HFFc6 (cell line): ENCODE measurements at regions not wholly inside any gene's neighbourhood (a gene's known extent, or its start where the extent isn't known, plus 50 kb on each side); places are given as distances from the start of the nearest gene placed in this dataset.
A peak's percentile ranks its signal among the peaks of the same experiment; 100 is the strongest.

Experiments used
- DNase-seq: peaks from one replicate; pipeline ENCODE4 v3.0.0-alpha.2; 2018
- H3K27ac Mint-ChIP-seq: 2 replicates; pipeline ENCODE4 v1.8.0; 2020; ENCODE audit warnings: mild to moderate bottlenecking, mixed read lengths
- H3K27me3 Mint-ChIP-seq: 2 replicates; pipeline ENCODE4 v1.8.0; 2021; ENCODE audit warnings: mild to moderate bottlenecking, moderate library complexity, mixed read lengths; ENCODE audit not compliant: insufficient read depth
- H3K36me3 Mint-ChIP-seq: 2 replicates; pipeline ENCODE4 v1.8.0; 2021; ENCODE audit warnings: low read depth, mixed read lengths
- H3K4me1 Mint-ChIP-seq: 2 replicates; pipeline ENCODE4 v1.8.0; 2020; ENCODE audit warnings: low read depth, mixed read lengths
- H3K4me3 Mint-ChIP-seq: 2 replicates; pipeline ENCODE4 v1.8.0; 2020; ENCODE audit warnings: mild to moderate bottlenecking, moderate library complexity, mixed read lengths
- H3K9me3 Mint-ChIP-seq: 2 replicates; pipeline ENCODE4 v1.8.0; 2020; ENCODE audit warnings: mild to moderate bottlenecking, mixed read lengths
- TF ChIP-seq, protein P1 (sequence below): fragments of 200-600 bp; sonication (generic); IDR thresholded peaks from 2 replicates; pipeline ENCODE4 v1.5.0; 2021; ENCODE audit warnings: antibody characterized with exemption, mild to moderate bottlenecking

DNA sequence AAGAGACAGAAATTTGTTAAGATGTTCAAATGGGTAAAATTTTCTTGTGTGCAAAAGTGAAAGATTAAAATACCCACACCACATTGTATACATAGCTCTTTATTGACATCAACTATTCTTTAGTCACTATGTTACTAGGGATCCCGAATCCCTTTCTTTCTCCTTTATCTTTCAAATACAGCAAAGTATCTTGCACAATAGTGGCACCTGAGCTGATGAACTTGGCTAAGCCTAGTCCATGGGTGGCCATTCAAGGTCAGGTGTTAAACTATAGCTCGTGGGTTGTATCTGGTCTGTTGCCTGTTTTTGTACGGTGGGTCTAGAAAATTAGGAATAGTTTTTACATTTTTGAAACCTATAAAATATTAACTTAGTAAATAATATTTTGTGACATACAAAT is 210.9 kb downstream of the SLITRK6 start:
- Mint-ChIP-seq H3K4me3 (no peak overlapping the region), H3K27ac (no peak overlapping the region), H3K27me3 (peaks cover 3% of the 10 kb centered on the region), H3K9me3 (peaks cover 11% of the 10 kb centered on the region), H3K4me1 (peaks cover 28% of the 10 kb centered on the region), H3K36me3 (peaks cover 10% of the 10 kb centered on the region; the same call in 1 of the 2 replicates)
- TF ChIP-seq, protein P1, sequence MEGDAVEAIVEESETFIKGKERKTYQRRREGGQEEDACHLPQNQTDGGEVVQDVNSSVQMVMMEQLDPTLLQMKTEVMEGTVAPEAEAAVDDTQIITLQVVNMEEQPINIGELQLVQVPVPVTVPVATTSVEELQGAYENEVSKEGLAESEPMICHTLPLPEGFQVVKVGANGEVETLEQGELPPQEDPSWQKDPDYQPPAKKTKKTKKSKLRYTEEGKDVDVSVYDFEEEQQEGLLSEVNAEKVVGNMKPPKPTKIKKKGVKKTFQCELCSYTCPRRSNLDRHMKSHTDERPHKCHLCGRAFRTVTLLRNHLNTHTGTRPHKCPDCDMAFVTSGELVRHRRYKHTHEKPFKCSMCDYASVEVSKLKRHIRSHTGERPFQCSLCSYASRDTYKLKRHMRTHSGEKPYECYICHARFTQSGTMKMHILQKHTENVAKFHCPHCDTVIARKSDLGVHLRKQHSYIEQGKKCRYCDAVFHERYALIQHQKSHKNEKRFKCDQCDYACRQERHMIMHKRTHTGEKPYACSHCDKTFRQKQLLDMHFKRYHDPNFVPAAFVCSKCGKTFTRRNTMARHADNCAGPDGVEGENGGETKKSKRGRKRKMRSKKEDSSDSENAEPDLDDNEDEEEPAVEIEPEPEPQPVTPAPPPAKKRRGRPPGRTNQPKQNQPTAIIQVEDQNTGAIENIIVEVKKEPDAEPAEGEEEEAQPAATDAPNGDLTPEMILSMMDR, result no peak
- no peak for DNase-seq

DNA sequence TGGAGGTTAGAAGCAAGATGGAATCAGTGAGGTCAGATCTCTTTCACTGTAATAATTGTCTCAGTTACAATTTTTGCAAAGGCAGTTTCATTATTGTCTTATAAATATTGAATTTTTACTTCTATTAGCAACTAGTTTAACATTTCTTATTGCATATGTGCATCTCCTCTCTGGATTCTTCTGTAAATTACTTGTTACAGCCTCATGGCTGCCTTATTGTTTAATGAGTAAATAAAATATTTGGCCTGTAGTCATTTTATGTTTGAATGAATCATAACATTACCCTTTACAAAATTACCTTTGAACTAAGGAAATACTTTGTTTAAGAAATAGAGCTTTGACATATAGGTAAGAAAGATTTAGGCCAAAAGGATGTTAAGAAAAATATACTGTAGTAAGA is 212.4 kb downstream of the SLITRK6 start:
- peaks cover 11% of the 10 kb centered on the region for H3K9me3 Mint-ChIP-seq
- TF ChIP-seq, protein P1, result no peak
- peaks cover 40% of the 10 kb centered on the region for H3K4me1 Mint-ChIP-seq
- H3K4me3 Mint-ChIP-seq, result no peak overlapping the region
- no peak for DNase-seq
- H3K36me3 Mint-ChIP-seq, result peaks cover 10% of the 10 kb centered on the region; the same call in 1 of the 2 replicates
- peaks cover 3% of the 10 kb centered on the region for H3K27me3 Mint-ChIP-seq
- peak overlapping the region; percentile 40 for H3K27ac Mint-ChIP-seq

DNA sequence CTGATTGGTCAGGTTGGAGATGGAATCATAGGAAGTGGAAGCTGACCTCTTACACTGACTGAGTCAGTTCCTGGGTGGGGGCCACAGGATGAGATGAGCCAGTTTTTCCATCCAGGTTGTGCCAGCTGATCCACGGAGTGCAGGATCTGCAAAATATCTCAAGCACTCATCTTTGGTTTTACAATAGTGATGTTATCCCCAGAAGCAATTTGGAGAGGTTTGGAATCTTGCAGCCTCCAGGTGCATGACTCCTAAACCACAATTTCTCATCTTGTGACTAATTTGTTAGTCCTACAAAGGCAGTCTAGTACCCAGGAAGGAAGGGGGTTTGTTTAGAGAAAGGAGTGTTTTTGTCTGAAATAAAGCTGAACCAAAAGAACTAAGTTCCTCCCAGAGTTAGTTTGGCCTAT is 212.8 kb downstream of the SLITRK6 start:
- H3K27ac Mint-ChIP-seq, result peak overlapping the region; percentile 40
- H3K27me3 Mint-ChIP-seq, result peaks cover 3% of the 10 kb centered on the region
- H3K4me3 Mint-ChIP-seq, result peak overlapping the region; percentile 34; the same call in 1 of the 2 replicates
- peaks cover 11% of the 10 kb centered on the region for H3K9me3 Mint-ChIP-seq
- peaks cover 10% of the 10 kb centered on the region; the same call in 1 of the 2 replicates for H3K36me3 Mint-ChIP-seq
- DNase-seq, result peak; percentile 83
- H3K4me1 Mint-ChIP-seq, result peaks cover 40% of the 10 kb centered on the region
- TF ChIP-seq, protein P1, result no peak

DNA sequence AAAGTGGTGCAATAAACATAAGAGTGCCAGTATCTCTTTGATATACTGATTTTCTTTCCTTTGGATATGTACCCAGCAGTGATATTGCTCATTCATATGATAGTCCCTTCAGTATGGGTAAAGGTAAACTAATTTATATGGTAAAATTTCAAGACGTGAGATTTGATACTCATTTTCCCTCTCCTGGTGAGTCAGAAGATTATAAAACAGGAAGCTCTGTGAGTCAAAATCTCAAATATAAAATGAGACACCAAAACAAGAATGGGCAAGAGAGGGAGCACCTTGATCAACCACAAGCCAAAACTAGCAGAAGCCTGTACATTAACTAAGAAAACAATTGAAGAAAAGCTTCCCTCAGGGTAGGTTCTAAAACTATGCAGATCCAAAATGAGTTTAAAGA is 216.3 kb downstream of the SLITRK6 start:
- H3K4me3 Mint-ChIP-seq, result no peak overlapping the region
- peaks cover 11% of the 10 kb centered on the region for H3K9me3 Mint-ChIP-seq
- peaks cover 3% of the 10 kb centered on the region for H3K27me3 Mint-ChIP-seq
- H3K27ac Mint-ChIP-seq, result no peak overlapping the region
- DNase-seq, result no peak
- H3K36me3 Mint-ChIP-seq, result peaks cover 10% of the 10 kb centered on the region; the same call in 1 of the 2 replicates
- TF ChIP-seq, protein P1, result no peak
- peaks cover 26% of the 10 kb centered on the region for H3K4me1 Mint-ChIP-seq

DNA sequence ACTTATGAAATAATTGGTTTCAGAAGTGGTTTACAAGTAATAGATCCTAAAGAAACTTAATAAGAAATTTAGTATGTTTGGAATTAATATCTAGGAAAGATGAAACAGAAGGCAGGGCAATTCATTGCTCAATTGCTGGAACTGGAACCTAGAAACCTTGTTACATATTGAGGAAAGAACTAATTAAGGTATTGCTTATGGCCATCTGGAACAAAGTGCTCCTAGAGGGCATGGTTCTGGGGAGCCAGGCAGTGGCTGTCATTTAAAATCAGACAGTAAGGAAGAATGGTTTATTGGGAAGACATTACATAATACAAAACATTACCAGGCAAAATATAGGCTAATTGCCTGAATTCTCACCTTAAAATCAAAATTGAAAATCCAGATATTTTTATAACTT is 224.1 kb downstream of the SLITRK6 start:
- H3K9me3 Mint-ChIP-seq, result no peaks in the 10 kb centered on the region
- no peak for DNase-seq
- TF ChIP-seq, protein P1, result no peak
- no peaks in the 10 kb centered on the region; the same call in 1 of the 2 replicates for H3K36me3 Mint-ChIP-seq
- H3K27ac Mint-ChIP-seq, result no peak overlapping the region
- H3K4me3 Mint-ChIP-seq, result no peak overlapping the region
- H3K4me1 Mint-ChIP-seq, result no peaks in the 10 kb centered on the region
- no peaks in the 10 kb centered on the region for H3K27me3 Mint-ChIP-seq

DNA sequence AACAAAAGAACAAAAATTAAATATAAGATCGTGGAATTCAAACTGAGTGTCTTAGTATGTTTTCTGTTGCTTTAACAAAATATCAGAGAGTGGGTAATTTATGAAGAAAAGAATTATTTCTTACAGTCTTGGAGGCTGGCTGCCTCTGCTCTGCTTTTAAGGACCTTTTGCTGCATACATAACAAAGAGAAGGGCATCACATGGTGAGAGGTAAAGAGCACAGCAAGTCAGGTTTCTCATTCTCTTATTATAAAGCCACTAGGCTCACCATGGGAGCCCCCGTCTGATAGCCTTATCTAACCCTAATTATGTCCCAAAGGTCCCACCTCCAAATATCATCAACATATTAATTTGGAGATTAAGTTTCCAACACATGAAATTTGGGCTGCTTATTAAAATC is 231.3 kb downstream of the SLITRK6 start:
- Mint-ChIP-seq H3K27me3 (no peaks in the 10 kb centered on the region), H3K27ac (no peak overlapping the region), H3K9me3 (no peaks in the 10 kb centered on the region), H3K36me3 (no peaks in the 10 kb centered on the region; the same call in 1 of the 2 replicates), H3K4me3 (no peak overlapping the region), H3K4me1 (peaks cover 12% of the 10 kb centered on the region)
- no peak for DNase-seq
- TF ChIP-seq, protein P1, result no peak
